ENCODE measurements at regions not wholly inside any gene's neighbourhood (a gene's known extent, or its start where the extent isn't known, plus 50 kb on each side); places are given as distances from the start of the nearest gene placed in this dataset.

GRCh38 chr16:64287655-64288528 is 834.0 kb downstream of the CDH11 start:
- no peak for DNase-seq (ENCODE audit: low read depth)
- no peak overlapping the region for H3K4me3 ChIP-seq (ENCODE audit: low read depth, low read length)
- TF ChIP-seq MYC (IDR thresholded peaks at IDR 0.05; ENCODE audit: low read depth, low read length) (no peak), CTCF (IDR thresholded peaks at IDR 0.05; ENCODE audit: low read depth, low read length) (no peak), POLR2A (IDR thresholded peaks at IDR 0.05; ENCODE audit: extremely low read depth, insufficient read length) (no peak)
- TF ChIP-seq, protein P1, sequence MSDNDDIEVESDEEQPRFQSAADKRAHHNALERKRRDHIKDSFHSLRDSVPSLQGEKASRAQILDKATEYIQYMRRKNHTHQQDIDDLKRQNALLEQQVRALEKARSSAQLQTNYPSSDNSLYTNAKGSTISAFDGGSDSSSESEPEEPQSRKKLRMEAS (IDR thresholded peaks at IDR 0.05; ENCODE audit: low read depth, low read length): no peak

DNA sequence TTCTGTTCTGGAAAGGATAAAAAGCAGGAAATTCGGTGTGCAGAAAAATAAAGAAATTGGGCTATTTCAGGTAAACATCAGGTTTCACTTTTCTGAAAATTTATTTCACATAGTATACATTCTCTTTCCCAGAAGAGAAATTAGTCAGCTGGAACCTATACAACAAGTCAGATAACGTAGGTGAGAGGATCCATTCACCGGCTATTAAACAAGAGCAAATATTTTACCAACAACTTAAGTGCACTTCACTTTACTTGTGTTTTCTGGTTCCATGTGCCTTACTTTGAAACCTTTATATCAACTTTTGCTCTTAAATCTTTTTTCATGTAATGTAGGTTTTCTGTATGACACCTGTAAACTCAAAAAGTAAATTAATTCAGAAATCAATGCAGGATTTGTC is 839.7 kb downstream of the CDH11 start:
- H3K4me3 ChIP-seq (ENCODE audit: low read depth, low read length): no peak overlapping the region
- no peak for DNase-seq (ENCODE audit: low read depth)
- TF ChIP-seq POLR2A (IDR thresholded peaks at IDR 0.05; ENCODE audit: extremely low read depth, insufficient read length): no peak
- TF ChIP-seq, protein P1 (IDR thresholded peaks at IDR 0.05; ENCODE audit: low read depth, low read length): no peak
- no peak for TF ChIP-seq MYC (IDR thresholded peaks at IDR 0.05; ENCODE audit: low read depth, low read length)
- no peak for TF ChIP-seq CTCF (IDR thresholded peaks at IDR 0.05; ENCODE audit: low read depth, low read length)

GRCh38 chr16:64280317-64280716 is 841.5 kb downstream of the CDH11 start:
- peak; percentile 3 for DNase-seq (ENCODE audit: low read depth)
- no peak for TF ChIP-seq POLR2A (IDR thresholded peaks at IDR 0.05; ENCODE audit: extremely low read depth, insufficient read length)
- TF ChIP-seq, protein P1 (IDR thresholded peaks at IDR 0.05; ENCODE audit: low read depth, low read length): no peak
- no peak for TF ChIP-seq CTCF (IDR thresholded peaks at IDR 0.05; ENCODE audit: low read depth, low read length)
- no peak for TF ChIP-seq MYC (IDR thresholded peaks at IDR 0.05; ENCODE audit: low read depth, low read length)
- no peak overlapping the region for H3K4me3 ChIP-seq (ENCODE audit: low read depth, low read length)

- TF ChIP-seq POLR2A (IDR thresholded peaks at IDR 0.05; ENCODE audit: extremely low read depth, insufficient read length) (no peak), CTCF (IDR thresholded peaks at IDR 0.05; ENCODE audit: low read depth, low read length) (no peak), MYC (IDR thresholded peaks at IDR 0.05; ENCODE audit: low read depth, low read length) (no peak)
- TF ChIP-seq, protein P1 (IDR thresholded peaks at IDR 0.05; ENCODE audit: low read depth, low read length): no peak
- H3K4me3 ChIP-seq (ENCODE audit: low read depth, low read length): no peak overlapping the region
- DNase-seq (ENCODE audit: low read depth): no peak
These were observed 843.7 kb downstream of the CDH11 start for GRCh38 chr16:64278196-64278595.

DNA sequence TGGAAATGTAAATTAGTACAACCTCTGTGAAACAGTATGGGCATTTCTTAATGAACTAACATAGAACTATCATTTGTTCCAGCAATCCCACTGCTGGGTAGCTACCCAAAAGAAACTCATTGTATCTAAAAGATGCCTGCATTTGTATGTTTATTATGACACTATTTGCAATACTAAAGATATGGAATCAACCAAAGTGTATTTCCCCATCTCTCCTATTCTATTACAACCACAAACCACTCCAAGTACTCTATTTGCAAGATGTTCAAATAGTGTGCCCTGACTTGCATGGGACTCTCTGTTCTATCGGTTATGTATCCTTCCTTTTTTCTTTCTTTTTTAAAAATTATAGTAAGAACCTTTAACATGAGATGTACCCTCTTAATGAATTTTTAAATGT is 845.2 kb downstream of the CDH11 start:
- no peak for DNase-seq (ENCODE audit: low read depth)
- no peak overlapping the region for H3K4me3 ChIP-seq (ENCODE audit: low read depth, low read length)
- TF ChIP-seq CTCF (IDR thresholded peaks at IDR 0.05; ENCODE audit: low read depth, low read length) (no peak), POLR2A (IDR thresholded peaks at IDR 0.05; ENCODE audit: extremely low read depth, insufficient read length) (no peak), MYC (IDR thresholded peaks at IDR 0.05; ENCODE audit: low read depth, low read length) (no peak)
- TF ChIP-seq, protein P1 (IDR thresholded peaks at IDR 0.05; ENCODE audit: low read depth, low read length): no peak
